ENCODE measurements at regions not wholly inside any gene's neighbourhood (a gene's known extent, or its start where the extent isn't known, plus 50 kb on each side); places are given as distances from the start of the nearest gene placed in this dataset.

GRCh38 chr2:47277987-47278386 lies 91.1 kb upstream of the EPCAM start:
- ATAC-seq (ENCODE audit: low read depth) (no peak), DNase-seq (no peak)
- ChIA-PET CTCF (no interaction called here), POLR2A (ENCODE audit: unreplicated experiment) (no interaction called here)
- dilution Hi-C loops (cut with HindIII; ENCODE audit: low sequenced_read_pairs, unreplicated experiment) (no loop called here), intact Hi-C loops (cut with micrococcal nuclease) (no loop called here), in situ Hi-C loops (cut with MboI; ENCODE audit: low sequenced_read_pairs) (no loop called here)
- no peak overlapping the region for H4K91ac ChIP-seq (ENCODE audit: insufficient read depth, low read depth, low read length)
- H3K9me3 ChIP-seq (ENCODE audit: control insufficient read depth, insufficient read depth, low read length), result no peaks in the 10 kb centered on the region
- no peak overlapping the region for H2AK9ac ChIP-seq (replicated peaks; ENCODE audit: low read depth, low read length, poor library complexity)
- H4K5ac ChIP-seq (ENCODE audit: low read depth, low read length), result no peak overlapping the region
- no peak overlapping the region for H2BK5ac ChIP-seq (ENCODE audit: low read depth, low read length, poor library complexity, severe bottlenecking)
- H3K14ac ChIP-seq (replicated peaks; ENCODE audit: low read depth, low read length), result no peak overlapping the region
- H3K56ac ChIP-seq (ENCODE audit: extremely low read depth, insufficient read depth, low read length), result no peak overlapping the region
- no peak overlapping the region for H3K4me3 ChIP-seq (ENCODE audit: insufficient read depth, low read depth, low read length)
- H2AK5ac ChIP-seq (ENCODE audit: low read depth, low read length), result no peak overlapping the region
- no peaks in the 10 kb centered on the region for H3K36me3 ChIP-seq (ENCODE audit: control insufficient read depth, insufficient read depth, low read length)
- H3K18ac ChIP-seq (ENCODE audit: low read depth, low read length), result no peak overlapping the region
- BruUV-seq (replicated peaks), result no TSS peak
- H4K20me1 ChIP-seq (ENCODE audit: insufficient read depth, low read length), result no peaks in the 10 kb centered on the region
- no peak overlapping the region for H3K4me2 ChIP-seq (ENCODE audit: low read depth, low read length)
- H3K27me3 ChIP-seq (ENCODE audit: control insufficient read depth, insufficient read depth, low read length), result no peaks in the 10 kb centered on the region
- WGBS, 2 experiments (ENCODE audit: extremely low coverage in 2 of 2, insufficient read length in 1 of 2), result no CpG with 5 or more reads among the region's 1 CpG
- H2AFZ ChIP-seq (replicated peaks; ENCODE audit: low read length, poor library complexity), result no peak overlapping the region
- peaks cover 5 to 20% of the 10 kb centered on the region in 2 experiments for H3K79me1 ChIP-seq (ENCODE audit: low read depth in 1 of 2, low read length in 2 of 2)
- H3K9ac ChIP-seq (ENCODE audit: low read depth, low read length), result no peak overlapping the region
- no peak overlapping the region for H3K4ac ChIP-seq (ENCODE audit: low read depth, low read length)
- peaks cover 15% of the 10 kb centered on the region for H3K9me1 ChIP-seq (ENCODE audit: insufficient read depth, low read length)
- no peak overlapping the region for H4K8ac ChIP-seq (ENCODE audit: low read depth in 2 of 2, low read length in 2 of 2)
- H3K23ac ChIP-seq (ENCODE audit: low read depth, low read length), result no peak overlapping the region
- H3K4me1 ChIP-seq (ENCODE audit: control insufficient read depth, insufficient read depth, low read length), result peaks cover 13% of the 10 kb centered on the region
- no peak overlapping the region for H2BK15ac ChIP-seq (ENCODE audit: low read depth, low read length)
- no peak overlapping the region for H3K27ac ChIP-seq (ENCODE audit: insufficient read depth, low read length)
- H2BK120ac ChIP-seq (ENCODE audit: low read depth, low read length), result no peak overlapping the region
- TF ChIP-seq MAZ (IDR thresholded peaks at IDR 0.05; ENCODE audit: borderline replicate concordance, low read depth, low read length), result no peak
- no peak for TF ChIP-seq CEBPB (IDR thresholded peaks at IDR 0.05; ENCODE audit: low read depth, low read length)
- TF ChIP-seq RCOR1 (IDR thresholded peaks at IDR 0.05; ENCODE audit: insufficient replicate concordance, low read length), result no peak
- TF ChIP-seq BHLHE40 (IDR thresholded peaks at IDR 0.05; ENCODE audit: low read depth, low read length), result no peak
- TF ChIP-seq MAFK (IDR thresholded peaks at IDR 0.05; ENCODE audit: low read depth, low read length), result no peak
- TF ChIP-seq SMC3 (IDR thresholded peaks at IDR 0.05; ENCODE audit: low read depth, low read length), result no peak
- TF ChIP-seq CTCF (conservative IDR thresholded peaks at IDR 0.05; ENCODE audit: low read depth, low read length), result no peak
- TF ChIP-seq USF2 (IDR thresholded peaks at IDR 0.05; ENCODE audit: low read depth, low read length), result no peak
- TF ChIP-seq RAD21 (IDR thresholded peaks at IDR 0.05; ENCODE audit: low read length), result no peak
- no peak for TF ChIP-seq CHD1 (IDR thresholded peaks at IDR 0.05; ENCODE audit: low read depth, low read length)
- TF ChIP-seq NFE2L2 (IDR thresholded peaks at IDR 0.05; ENCODE audit: low read depth, low read length), result no peak
- TF ChIP-seq POLR2A (IDR thresholded peaks at IDR 0.05; ENCODE audit: low read depth, low read length), result no peak
- no peak for TF ChIP-seq RFX5 (IDR thresholded peaks at IDR 0.05; ENCODE audit: low read depth, low read length)
- TF ChIP-seq MXI1 (IDR thresholded peaks at IDR 0.05; ENCODE audit: borderline replicate concordance, low read depth, low read length), result no peak
- no peak for TF ChIP-seq ELK1 (IDR thresholded peaks at IDR 0.05; ENCODE audit: borderline replicate concordance, low read depth, low read length)
- no peak for TF ChIP-seq FOS (IDR thresholded peaks at IDR 0.05; ENCODE audit: low read depth, low read length)
- H2BK20ac ChIP-seq (ENCODE audit: low read depth, low read length), result no peak overlapping the region

Measured in IMR-90 (cell line).